HEK293 (cell line): ENCODE measurements at regions not wholly inside any gene's neighbourhood (a gene's known extent, or its start where the extent isn't known, plus 50 kb on each side); places are given as distances from the start of the nearest gene placed in this dataset.

Source experiments
- CTCF ChIA-PET: fragments of 350-600 bp; formaldehyde crosslinking; extraction: SDS; loops from one replicate; lab custom pipeline; 2021; ENCODE audit warnings: antibody characterized with exemption; lab: Yijun Ruan, JAX
- POLR2A ChIA-PET: fragments of 300-600 bp; formaldehyde crosslinking; extraction: SDS; loops from one replicate; lab custom pipeline; 2020; ENCODE audit warnings: antibody characterized with exemption, inconsistent platforms; lab: Yijun Ruan, JAX
- H3K27ac ChIP-seq: fragments of 200-500 bp; sonication (Bioruptor generic); 2 replicates; pipeline ENCODE4 v1.5.1; 2014; ENCODE audit warnings: low read depth, low read length, control low read depth, inconsistent platforms; ENCODE audit errors: extremely low read depth
- H3K36me3 ChIP-seq, 2 experiments: fragments of 200-500 bp in 1 of 2; sonication (Bioruptor generic) in 1 of 2; 1 replicate in 1 of 2; 2 replicates in 1 of 2; pipeline ENCODE4 v1.5.1; 2014 to 2017; ENCODE audit warnings: inconsistent platforms in 2 of 2, low read length in 2 of 2; ENCODE audit not compliant: control insufficient read depth in 2 of 2, insufficient read depth in 1 of 2
- H3K4me1 ChIP-seq: fragments of 200-500 bp; sonication (Bioruptor generic); 2 replicates; pipeline ENCODE4 v1.5.1; 2014; ENCODE audit warnings: mild to moderate bottlenecking, low read length, inconsistent platforms; ENCODE audit not compliant: control insufficient read depth, insufficient read depth
- H3K4me3 ChIP-seq: 2 replicates; pipeline ENCODE4 v1.5.1; 2011; ENCODE audit warnings: low read depth, mild to moderate bottlenecking, control low read depth, low read length, moderate library complexity
- H3K9me3 ChIP-seq: fragments of 200-500 bp; sonication (Bioruptor generic); 2 replicates; pipeline ENCODE4 v1.5.1; 2014; ENCODE audit warnings: low read depth, low read length, inconsistent platforms; ENCODE audit not compliant: control insufficient read depth, insufficient read depth
- BCL11A ChIP-seq: fragments of 450-650 bp; formaldehyde crosslinking; IDR thresholded peaks from 2 replicates; pipeline ENCODE4 v1.5.1; 2016; ENCODE audit warnings: low read depth, missing biosample characterization, missing genetic modification characterization
- GLIS2 ChIP-seq: fragments of 450-650 bp; formaldehyde crosslinking; IDR thresholded peaks from 2 replicates; pipeline ENCODE4 v1.5.1; 2016; ENCODE audit warnings: missing biosample characterization, missing genetic modification characterization
- HOXA7 ChIP-seq: sonication (generic); formaldehyde crosslinking; IDR thresholded peaks from 2 replicates; pipeline ENCODE4 v1.8.1; 2022; ENCODE audit warnings: missing genetic modification reagents, borderline replicate concordance
- KLF1 ChIP-seq: fragments of 450-650 bp; formaldehyde crosslinking; IDR thresholded peaks from 2 replicates; pipeline ENCODE4 v1.5.1; 2016; ENCODE audit warnings: missing biosample characterization, missing genetic modification characterization
- ZFP37 ChIP-seq: fragments of 450-650 bp; formaldehyde crosslinking; IDR thresholded peaks from 2 replicates; pipeline ENCODE4 v1.5.1; 2016; ENCODE audit warnings: missing biosample characterization, missing genetic modification characterization
- ZIC2 ChIP-seq: fragments of 450-650 bp; formaldehyde crosslinking; IDR thresholded peaks from 2 replicates; pipeline ENCODE4 v1.5.1; 2016; ENCODE audit warnings: missing biosample characterization, missing genetic modification characterization
- ZNF10 ChIP-seq: fragments of 450-650 bp; formaldehyde crosslinking; IDR thresholded peaks from 2 replicates; pipeline ENCODE4 v1.5.1; 2017; ENCODE audit warnings: missing biosample characterization, missing genetic modification characterization
- ZNF121 ChIP-seq: fragments of 450-650 bp; formaldehyde crosslinking; IDR thresholded peaks from 2 replicates; pipeline ENCODE4 v1.5.1; 2016; ENCODE audit warnings: missing biosample characterization, missing genetic modification characterization
- ZNF221 ChIP-seq: fragments of 450-650 bp; formaldehyde crosslinking; IDR thresholded peaks from 2 replicates; pipeline ENCODE4 v1.5.1; 2017; ENCODE audit warnings: missing biosample characterization, missing genetic modification characterization, borderline replicate concordance
- ZNF23 ChIP-seq: fragments of 450-650 bp; formaldehyde crosslinking; IDR thresholded peaks from 2 replicates; pipeline ENCODE4 v1.5.1; 2016; ENCODE audit warnings: missing biosample characterization, missing genetic modification characterization, borderline replicate concordance
- ZNF341 ChIP-seq: fragments of 450-650 bp; formaldehyde crosslinking; IDR thresholded peaks from 2 replicates; pipeline ENCODE4; 2016; ENCODE audit warnings: low read depth, missing biosample characterization, missing genetic modification characterization
- ZNF423 ChIP-seq: fragments of 450-650 bp; formaldehyde crosslinking; IDR thresholded peaks from 2 replicates; pipeline ENCODE4 v1.5.1; 2016; ENCODE audit warnings: missing biosample characterization, missing genetic modification characterization
- ZNF544 ChIP-seq: fragments of 450-650 bp; formaldehyde crosslinking; IDR thresholded peaks from 2 replicates; pipeline ENCODE4 v1.5.0; 2017; ENCODE audit warnings: missing biosample characterization, missing genetic modification characterization
- ZNF623 ChIP-seq: fragments of 450-650 bp; formaldehyde crosslinking; IDR thresholded peaks from 2 replicates; pipeline ENCODE4 v1.5.1; 2016; ENCODE audit warnings: missing biosample characterization, missing genetic modification characterization
- ZNF664 ChIP-seq: fragments of 450-650 bp; formaldehyde crosslinking; IDR thresholded peaks from 2 replicates; pipeline ENCODE4 v1.5.1; 2016; ENCODE audit warnings: missing biosample characterization, missing genetic modification characterization
- ZNF677 ChIP-seq: fragments of 450-650 bp; IDR thresholded peaks from 2 replicates; pipeline ENCODE4 v1.5.0; 2018; ENCODE audit warnings: missing biosample characterization, mild to moderate bottlenecking, missing genetic modification characterization, moderate library complexity
- ZNF792 ChIP-seq: fragments of 450-650 bp; formaldehyde crosslinking; IDR thresholded peaks from 2 replicates; pipeline ENCODE4 v1.5.1; 2016; ENCODE audit warnings: missing biosample characterization, missing genetic modification characterization
- TF ChIP-seq, protein P1 (sequence below): fragments of 450-650 bp; formaldehyde crosslinking; IDR thresholded peaks from 2 replicates; pipeline ENCODE4 v1.5.1; 2016; ENCODE audit warnings: missing biosample characterization, missing genetic modification characterization
- TF ChIP-seq, protein P2 (sequence below): fragments of 450-650 bp; formaldehyde crosslinking; IDR thresholded peaks from 2 replicates; pipeline ENCODE4 v1.5.1; 2016; ENCODE audit warnings: missing biosample characterization, missing genetic modification characterization
- TF ChIP-seq, protein P3 (sequence below): sonication (generic); formaldehyde crosslinking; IDR thresholded peaks from 2 replicates; pipeline ENCODE4 v1.8.1; 2022; ENCODE audit warnings: mild to moderate bottlenecking, moderate library complexity, missing genetic modification reagents
- TF ChIP-seq, protein P4 (sequence below): fragments of 450-650 bp; formaldehyde crosslinking; IDR thresholded peaks from 2 replicates; pipeline ENCODE4 v1.5.1; 2016; ENCODE audit warnings: missing biosample characterization, missing genetic modification characterization

DNA sequence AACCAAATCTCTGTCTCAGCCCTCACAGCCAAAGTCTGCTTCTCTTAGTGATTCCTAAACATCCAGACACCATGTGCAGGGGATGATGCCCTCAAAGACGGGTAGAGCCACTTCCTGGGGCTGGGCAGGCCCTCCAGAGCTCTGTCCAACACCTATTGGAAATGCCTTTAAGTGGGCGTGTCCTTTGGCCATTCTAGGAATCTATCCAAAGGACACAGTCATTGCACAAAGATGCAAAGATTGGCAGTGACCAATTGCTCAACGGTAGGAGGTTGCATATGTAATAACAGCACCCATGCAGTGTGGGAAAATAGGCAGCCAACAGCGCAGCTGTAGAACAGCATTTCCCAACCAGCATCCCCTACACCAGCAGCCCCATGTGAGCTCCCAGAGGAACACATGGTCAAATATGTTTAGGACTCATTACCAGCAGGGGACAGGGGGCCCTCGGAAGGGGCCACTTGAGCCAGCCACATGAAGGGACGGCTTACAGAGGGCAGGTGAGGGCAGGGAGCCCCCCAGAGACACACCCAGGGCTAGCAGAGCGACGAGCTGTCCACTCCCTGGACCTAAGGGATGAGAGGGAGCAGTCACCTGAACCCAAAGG lies 142.8 kb upstream of the IQSEC1 start:
- CTCF ChIA-PET, result interaction anchor here (0.8 to 1.4 kb wide), 3 partner anchors 14 to 237 kb away, joined by 3 to 4 read pairs (median 3); no protein-coding TSS in a partner anchor
- H3K4me3 ChIP-seq, result no peak overlapping the region
- POLR2A ChIA-PET, result no interaction called here
- no peaks in the 10 kb centered on the region for H3K9me3 ChIP-seq
- H3K4me1 ChIP-seq, result no peaks in the 10 kb centered on the region
- H3K36me3 ChIP-seq, result no peaks in the 10 kb centered on the region
- TF ChIP-seq ZIC2 (peak; percentile 42; the same call in 1 of the 2 replicates), ZNF221 (tag by site-specific recombination) (no peak)
- TF ChIP-seq, protein P1, sequence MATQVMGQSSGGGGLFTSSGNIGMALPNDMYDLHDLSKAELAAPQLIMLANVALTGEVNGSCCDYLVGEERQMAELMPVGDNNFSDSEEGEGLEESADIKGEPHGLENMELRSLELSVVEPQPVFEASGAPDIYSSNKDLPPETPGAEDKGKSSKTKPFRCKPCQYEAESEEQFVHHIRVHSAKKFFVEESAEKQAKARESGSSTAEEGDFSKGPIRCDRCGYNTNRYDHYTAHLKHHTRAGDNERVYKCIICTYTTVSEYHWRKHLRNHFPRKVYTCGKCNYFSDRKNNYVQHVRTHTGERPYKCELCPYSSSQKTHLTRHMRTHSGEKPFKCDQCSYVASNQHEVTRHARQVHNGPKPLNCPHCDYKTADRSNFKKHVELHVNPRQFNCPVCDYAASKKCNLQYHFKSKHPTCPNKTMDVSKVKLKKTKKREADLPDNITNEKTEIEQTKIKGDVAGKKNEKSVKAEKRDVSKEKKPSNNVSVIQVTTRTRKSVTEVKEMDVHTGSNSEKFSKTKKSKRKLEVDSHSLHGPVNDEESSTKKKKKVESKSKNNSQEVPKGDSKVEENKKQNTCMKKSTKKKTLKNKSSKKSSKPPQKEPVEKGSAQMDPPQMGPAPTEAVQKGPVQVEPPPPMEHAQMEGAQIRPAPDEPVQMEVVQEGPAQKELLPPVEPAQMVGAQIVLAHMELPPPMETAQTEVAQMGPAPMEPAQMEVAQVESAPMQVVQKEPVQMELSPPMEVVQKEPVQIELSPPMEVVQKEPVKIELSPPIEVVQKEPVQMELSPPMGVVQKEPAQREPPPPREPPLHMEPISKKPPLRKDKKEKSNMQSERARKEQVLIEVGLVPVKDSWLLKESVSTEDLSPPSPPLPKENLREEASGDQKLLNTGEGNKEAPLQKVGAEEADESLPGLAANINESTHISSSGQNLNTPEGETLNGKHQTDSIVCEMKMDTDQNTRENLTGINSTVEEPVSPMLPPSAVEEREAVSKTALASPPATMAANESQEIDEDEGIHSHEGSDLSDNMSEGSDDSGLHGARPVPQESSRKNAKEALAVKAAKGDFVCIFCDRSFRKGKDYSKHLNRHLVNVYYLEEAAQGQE (tag by site-specific recombination), result peak; percentile 33; the same call in 1 of the 2 replicates
- H3K27ac ChIP-seq, result no peak overlapping the region

DNA sequence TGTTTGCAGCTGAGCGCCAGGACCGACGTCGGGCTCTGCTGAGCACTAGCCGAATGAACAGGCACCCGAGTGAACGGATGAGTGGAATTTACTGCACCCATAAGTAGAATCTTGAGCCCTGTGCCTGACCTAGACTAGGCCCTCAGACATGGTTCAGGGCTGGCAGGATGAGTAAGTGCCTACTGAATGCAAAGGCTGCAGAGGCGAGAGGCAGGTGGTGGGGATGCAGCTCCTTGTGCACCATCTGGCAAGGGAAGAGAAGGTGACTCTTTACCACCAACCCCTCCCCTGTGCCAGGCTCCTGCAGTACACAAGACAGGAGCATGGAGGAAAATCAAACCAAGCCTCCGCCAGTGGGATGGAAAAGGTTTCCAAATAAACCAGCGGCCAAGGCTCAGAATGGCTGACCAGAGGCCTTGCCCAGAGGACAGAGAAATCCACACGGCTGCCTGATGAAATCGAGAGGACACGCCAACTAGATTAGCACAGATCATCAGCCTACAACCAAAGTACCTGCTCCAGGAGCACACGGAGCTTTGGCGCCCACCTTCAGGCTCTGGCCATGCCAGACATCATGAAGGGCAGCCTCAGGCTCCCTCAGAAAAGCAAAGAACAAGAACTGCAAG lies 141.7 kb upstream of the IQSEC1 start:
- Histone ChIP-seq H3K4me1 (no peaks in the 10 kb centered on the region), H3K4me3 (no peak overlapping the region), H3K9me3 (no peaks in the 10 kb centered on the region), H3K27ac (no peak overlapping the region), H3K36me3 (no peaks in the 10 kb centered on the region)
- CTCF ChIA-PET, result interaction anchor here (0.6 to 1.4 kb wide), 3 partner anchors 15 to 205 kb away, joined by 3 to 4 read pairs (median 3); no protein-coding TSS in a partner anchor
- POLR2A ChIA-PET, result no interaction called here
- TF ChIP-seq, protein P2, sequence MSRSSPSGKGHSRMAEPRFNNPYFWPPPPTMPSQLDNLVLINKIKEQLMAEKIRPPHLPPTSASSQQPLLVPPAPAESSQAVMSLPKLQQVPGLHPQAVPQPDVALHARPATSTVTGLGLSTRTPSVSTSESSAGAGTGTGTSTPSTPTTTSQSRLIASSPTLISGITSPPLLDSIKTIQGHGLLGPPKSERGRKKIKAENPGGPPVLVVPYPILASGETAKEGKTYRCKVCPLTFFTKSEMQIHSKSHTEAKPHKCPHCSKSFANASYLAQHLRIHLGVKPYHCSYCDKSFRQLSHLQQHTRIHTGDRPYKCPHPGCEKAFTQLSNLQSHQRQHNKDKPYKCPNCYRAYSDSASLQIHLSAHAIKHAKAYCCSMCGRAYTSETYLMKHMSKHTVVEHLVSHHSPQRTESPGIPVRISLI, result no peak
- no peak for TF ChIP-seq ZNF423 (tag by site-specific recombination)
- no peak for TF ChIP-seq ZNF121 (tag by site-specific recombination)
- no peak for TF ChIP-seq KLF1 (tag by site-specific recombination)
- no peak for TF ChIP-seq ZNF341 (tag by site-specific recombination)
- TF ChIP-seq ZNF664 (tag by site-specific recombination), result no peak
- no peak for TF ChIP-seq ZNF623 (tag by site-specific recombination)
- no peak for TF ChIP-seq ZNF677
- TF ChIP-seq, protein P3, sequence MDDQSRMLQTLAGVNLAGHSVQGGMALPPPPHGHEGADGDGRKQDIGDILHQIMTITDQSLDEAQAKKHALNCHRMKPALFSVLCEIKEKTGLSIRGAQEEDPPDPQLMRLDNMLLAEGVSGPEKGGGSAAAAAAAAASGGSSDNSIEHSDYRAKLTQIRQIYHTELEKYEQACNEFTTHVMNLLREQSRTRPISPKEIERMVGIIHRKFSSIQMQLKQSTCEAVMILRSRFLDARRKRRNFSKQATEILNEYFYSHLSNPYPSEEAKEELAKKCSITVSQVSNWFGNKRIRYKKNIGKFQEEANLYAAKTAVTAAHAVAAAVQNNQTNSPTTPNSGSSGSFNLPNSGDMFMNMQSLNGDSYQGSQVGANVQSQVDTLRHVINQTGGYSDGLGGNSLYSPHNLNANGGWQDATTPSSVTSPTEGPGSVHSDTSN (CRISPR knock-in tag), result no peak
- TF ChIP-seq BCL11A (tag by site-specific recombination), result no peak
- TF ChIP-seq ZNF792 (tag by site-specific recombination), result no peak
- no peak for TF ChIP-seq GLIS2 (tag by site-specific recombination)
- no peak for TF ChIP-seq ZNF23 (tag by site-specific recombination)
- TF ChIP-seq ZFP37 (tag by site-specific recombination), result no peak
- no peak for TF ChIP-seq HOXA7 (CRISPR knock-in tag)
- TF ChIP-seq, protein P4, sequence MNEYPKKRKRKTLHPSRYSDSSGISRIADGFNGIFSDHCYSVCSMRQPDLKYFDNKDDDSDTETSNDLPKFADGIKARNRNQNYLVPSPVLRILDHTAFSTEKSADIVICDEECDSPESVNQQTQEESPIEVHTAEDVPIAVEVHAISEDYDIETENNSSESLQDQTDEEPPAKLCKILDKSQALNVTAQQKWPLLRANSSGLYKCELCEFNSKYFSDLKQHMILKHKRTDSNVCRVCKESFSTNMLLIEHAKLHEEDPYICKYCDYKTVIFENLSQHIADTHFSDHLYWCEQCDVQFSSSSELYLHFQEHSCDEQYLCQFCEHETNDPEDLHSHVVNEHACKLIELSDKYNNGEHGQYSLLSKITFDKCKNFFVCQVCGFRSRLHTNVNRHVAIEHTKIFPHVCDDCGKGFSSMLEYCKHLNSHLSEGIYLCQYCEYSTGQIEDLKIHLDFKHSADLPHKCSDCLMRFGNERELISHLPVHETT, result no peak
- TF ChIP-seq ZNF544 (tag by site-specific recombination), result no peak
- no peak for TF ChIP-seq ZNF10 (tag by site-specific recombination)
